ENCODE measurements at regions not wholly inside any gene's neighbourhood (a gene's known extent, or its start where the extent isn't known, plus 50 kb on each side); places are given as distances from the start of the nearest gene placed in this dataset.

DNA sequence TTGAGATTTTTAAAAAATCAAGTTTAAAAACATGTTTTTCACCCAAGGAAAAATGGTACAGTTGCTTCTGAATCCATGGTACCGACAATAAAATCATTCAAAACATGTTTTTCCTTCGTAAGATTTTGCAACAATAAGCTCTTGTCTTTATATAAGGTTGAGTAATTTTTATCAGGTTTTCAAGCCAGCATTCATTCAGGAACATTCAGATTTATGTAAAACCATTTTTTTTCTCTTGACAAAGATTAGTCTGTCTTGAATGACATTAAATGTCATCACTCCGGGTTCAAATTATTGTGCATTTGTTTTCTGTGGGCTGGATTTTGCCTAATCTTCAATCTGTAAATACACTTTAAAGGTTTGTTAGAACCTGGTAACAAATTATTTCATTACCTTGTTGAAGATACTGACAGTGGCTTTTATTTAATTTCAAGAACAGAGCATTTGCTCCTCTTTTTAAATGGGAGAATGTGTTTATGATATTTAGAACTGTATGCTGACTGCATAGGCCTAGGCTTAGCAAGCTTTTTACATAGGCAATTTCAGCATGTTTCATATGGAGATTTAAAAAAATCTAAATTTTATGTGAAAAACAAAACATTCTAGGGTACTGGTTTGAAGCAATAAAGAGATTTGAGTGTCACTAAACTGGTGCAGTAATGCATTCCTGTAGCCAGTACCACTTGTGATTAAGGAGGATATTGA, 336.4 kb upstream of the HAND2 start:
- Mint-ChIP-seq H3K36me3 (ENCODE audit: low read depth) (no peaks in the 10 kb centered on the region), H3K4me1 (ENCODE audit: low read depth) (no peaks in the 10 kb centered on the region), H3K27me3 (no peaks in the 10 kb centered on the region), H3K4me3 (no peak overlapping the region), H3K27ac (no peak overlapping the region), H3K9me3 (peaks cover 5% of the 10 kb centered on the region)
- no peak for DNase-seq

DNA sequence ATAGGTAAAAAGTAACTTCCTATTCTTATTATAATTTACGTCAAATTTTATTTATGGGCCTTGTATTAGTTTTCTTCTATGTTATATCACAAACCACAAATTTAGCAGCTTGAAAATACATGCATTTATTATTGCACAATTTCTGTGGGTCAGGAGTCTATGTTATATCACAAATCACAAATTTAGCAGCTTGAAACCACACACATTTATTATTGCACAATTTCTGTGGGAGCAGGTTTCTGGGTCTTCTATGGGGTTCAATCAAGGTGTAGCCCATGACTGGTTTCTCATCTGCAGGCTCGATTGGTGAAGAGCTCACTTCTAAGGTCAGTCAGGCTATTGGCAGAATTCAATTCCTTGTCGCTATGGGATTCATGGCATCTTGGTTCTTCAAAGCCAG, 332.7 kb upstream of the HAND2 start:
- Mint-ChIP-seq H3K9me3 (peaks cover 5% of the 10 kb centered on the region), H3K27me3 (no peaks in the 10 kb centered on the region), H3K4me1 (ENCODE audit: low read depth) (no peaks in the 10 kb centered on the region), H3K27ac (no peak overlapping the region), H3K36me3 (ENCODE audit: low read depth) (no peaks in the 10 kb centered on the region), H3K4me3 (no peak overlapping the region)
- DNase-seq: no peak

DNA sequence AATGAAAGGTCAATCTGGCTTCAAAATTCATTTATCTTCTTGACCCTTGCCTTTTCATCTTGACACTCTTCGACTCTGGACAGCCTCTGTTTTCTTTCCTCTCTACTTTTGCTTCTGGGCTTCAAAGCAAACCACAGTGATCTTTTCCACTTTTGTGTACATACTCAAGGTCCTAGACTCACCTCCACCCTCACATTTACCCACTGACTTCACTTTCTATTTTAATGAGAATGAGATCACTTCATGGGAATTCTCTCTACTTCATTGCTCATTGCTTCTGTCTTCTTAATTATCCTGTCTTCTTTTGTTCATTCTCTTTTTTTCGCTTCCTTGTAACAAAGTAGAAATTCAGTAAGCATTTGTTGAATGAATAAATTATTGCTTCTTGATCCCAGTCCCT, 330.1 kb upstream of the HAND2 start:
- no peaks in the 10 kb centered on the region for H3K36me3 Mint-ChIP-seq (ENCODE audit: low read depth)
- no peaks in the 10 kb centered on the region for H3K27me3 Mint-ChIP-seq
- H3K9me3 Mint-ChIP-seq: peaks cover 5% of the 10 kb centered on the region
- H3K4me3 Mint-ChIP-seq: no peak overlapping the region
- no peaks in the 10 kb centered on the region for H3K4me1 Mint-ChIP-seq (ENCODE audit: low read depth)
- H3K27ac Mint-ChIP-seq: no peak overlapping the region
- no peak for DNase-seq

DNA sequence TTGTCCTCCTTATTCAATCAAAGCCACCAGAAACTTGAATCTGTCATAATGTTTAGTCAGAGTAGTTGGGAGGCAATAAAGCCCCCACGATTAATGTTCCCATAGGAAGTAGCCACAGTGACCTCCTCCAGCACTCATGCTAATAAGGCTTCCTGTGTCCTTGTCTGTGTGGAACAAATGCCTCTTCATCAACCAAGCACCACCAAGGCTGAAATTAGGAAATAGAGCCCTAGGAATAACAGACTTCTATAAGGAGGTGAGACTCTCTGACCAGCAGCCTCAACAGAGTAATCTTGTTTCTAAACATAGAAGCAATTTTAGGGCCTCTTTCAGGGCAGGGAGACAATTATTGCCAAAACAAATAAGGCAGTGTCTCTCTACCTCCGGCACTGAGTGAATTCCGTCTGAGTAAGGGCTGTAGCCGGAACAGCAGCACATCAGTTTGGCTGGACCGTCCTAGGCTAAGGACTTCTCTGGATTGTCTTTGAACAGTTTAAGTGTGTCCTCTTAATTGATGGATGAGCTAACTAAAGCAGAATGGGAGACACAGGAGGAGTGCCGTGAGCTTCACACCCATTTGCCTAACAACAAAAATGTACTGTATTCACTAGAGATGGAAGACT, 329.2 kb upstream of the HAND2 start:
- Mint-ChIP-seq H3K36me3 (ENCODE audit: low read depth) (no peaks in the 10 kb centered on the region), H3K27me3 (no peaks in the 10 kb centered on the region), H3K4me1 (ENCODE audit: low read depth) (no peaks in the 10 kb centered on the region), H3K27ac (no peak overlapping the region), H3K9me3 (no peaks in the 10 kb centered on the region), H3K4me3 (no peak overlapping the region)
- no peak for DNase-seq

DNA sequence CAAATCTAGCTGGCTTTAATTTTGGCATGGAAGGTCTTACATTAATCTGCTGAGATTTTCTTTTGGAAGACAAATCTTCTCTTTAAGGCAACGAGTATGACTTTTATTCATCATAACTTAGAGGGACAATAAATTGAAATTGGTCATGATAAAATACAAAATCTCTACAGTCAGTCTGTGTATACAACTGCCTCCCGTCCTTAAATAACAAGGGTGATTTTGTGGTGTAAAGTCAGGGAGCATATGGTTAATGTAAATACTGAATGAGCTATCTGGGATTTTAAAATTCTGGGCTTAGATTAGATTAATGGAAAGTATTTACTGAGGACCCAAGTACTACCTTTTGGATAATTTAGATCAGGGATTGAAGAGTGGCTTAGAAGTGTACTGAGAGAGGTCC, 328.4 kb upstream of the HAND2 start:
- H3K4me3 Mint-ChIP-seq: no peak overlapping the region
- no peaks in the 10 kb centered on the region for H3K9me3 Mint-ChIP-seq
- no peaks in the 10 kb centered on the region for H3K4me1 Mint-ChIP-seq (ENCODE audit: low read depth)
- H3K27me3 Mint-ChIP-seq: no peaks in the 10 kb centered on the region
- no peak for DNase-seq
- no peak overlapping the region for H3K27ac Mint-ChIP-seq
- no peaks in the 10 kb centered on the region for H3K36me3 Mint-ChIP-seq (ENCODE audit: low read depth)

DNA sequence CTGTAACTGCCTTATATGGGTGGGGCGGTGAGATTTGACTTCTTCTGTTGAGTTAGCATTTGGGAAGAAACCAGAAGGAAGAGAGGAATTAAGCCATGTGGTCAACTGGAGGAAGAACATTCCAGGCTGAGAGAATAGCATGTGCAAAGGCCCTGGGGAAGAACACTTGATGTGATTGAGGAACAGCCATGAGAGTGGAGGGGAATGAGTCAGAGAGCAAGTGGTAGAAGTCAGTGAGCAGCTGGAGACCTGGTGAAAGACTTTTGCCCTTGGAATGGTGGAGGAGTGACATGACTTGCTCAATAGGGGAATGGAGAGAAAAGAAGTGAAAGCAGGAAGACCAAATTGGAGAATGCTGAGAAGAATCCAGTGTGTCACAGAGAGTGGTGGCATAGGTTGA, 327.8 kb upstream of the HAND2 start:
- no peaks in the 10 kb centered on the region for H3K36me3 Mint-ChIP-seq (ENCODE audit: low read depth)
- no peak for DNase-seq
- no peaks in the 10 kb centered on the region for H3K27me3 Mint-ChIP-seq
- H3K4me3 Mint-ChIP-seq: no peak overlapping the region
- no peak overlapping the region for H3K27ac Mint-ChIP-seq
- no peaks in the 10 kb centered on the region for H3K9me3 Mint-ChIP-seq
- no peaks in the 10 kb centered on the region for H3K4me1 Mint-ChIP-seq (ENCODE audit: low read depth)

DNA sequence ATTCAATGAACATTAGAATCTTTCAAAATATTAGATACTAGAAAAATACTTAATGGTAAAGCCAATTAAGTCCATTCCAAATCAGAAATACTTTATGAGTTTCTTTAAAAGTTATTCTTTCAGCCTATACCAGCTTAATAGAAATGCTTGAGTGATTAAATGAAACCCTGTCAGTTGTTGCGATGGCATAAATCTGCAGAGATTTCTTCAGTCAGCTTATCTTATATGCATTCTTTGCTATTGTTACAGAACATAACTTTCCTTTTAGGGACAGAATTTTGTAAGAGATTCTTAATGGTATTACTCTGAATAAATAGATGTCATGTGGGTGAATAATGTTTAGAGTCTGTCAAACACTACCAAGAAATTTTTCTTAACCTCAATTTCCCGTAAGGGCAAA, 325.0 kb upstream of the HAND2 start:
- H3K9me3 Mint-ChIP-seq: no peaks in the 10 kb centered on the region
- no peaks in the 10 kb centered on the region for H3K4me1 Mint-ChIP-seq (ENCODE audit: low read depth)
- no peak overlapping the region for H3K4me3 Mint-ChIP-seq
- no peaks in the 10 kb centered on the region for H3K27me3 Mint-ChIP-seq
- no peak overlapping the region for H3K27ac Mint-ChIP-seq
- H3K36me3 Mint-ChIP-seq (ENCODE audit: low read depth): no peaks in the 10 kb centered on the region
- DNase-seq: no peak

DNA sequence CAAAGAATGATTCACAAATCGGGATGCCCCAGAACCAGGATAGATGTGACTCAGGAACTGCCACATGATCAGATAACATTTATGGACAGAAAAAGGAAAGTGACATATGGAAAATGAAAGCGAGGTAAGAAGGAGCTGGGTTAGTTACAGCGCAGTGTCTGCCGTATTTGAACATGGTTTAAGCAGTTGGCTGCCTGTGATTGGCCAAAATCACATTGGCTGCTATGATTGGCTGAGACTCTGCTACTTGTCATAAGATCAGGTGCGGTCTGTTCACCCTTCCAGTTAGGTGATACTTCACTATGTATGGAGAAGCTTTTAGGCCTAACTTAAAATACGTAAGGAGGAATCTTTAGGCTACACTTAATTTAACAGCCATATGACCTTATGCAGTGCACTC, 322.7 kb upstream of the HAND2 start:
- H3K36me3 Mint-ChIP-seq (ENCODE audit: low read depth): no peaks in the 10 kb centered on the region
- H3K9me3 Mint-ChIP-seq: no peaks in the 10 kb centered on the region
- DNase-seq: no peak
- no peak overlapping the region for H3K27ac Mint-ChIP-seq
- H3K27me3 Mint-ChIP-seq: no peaks in the 10 kb centered on the region
- no peak overlapping the region for H3K4me3 Mint-ChIP-seq
- no peaks in the 10 kb centered on the region for H3K4me1 Mint-ChIP-seq (ENCODE audit: low read depth)

DNA sequence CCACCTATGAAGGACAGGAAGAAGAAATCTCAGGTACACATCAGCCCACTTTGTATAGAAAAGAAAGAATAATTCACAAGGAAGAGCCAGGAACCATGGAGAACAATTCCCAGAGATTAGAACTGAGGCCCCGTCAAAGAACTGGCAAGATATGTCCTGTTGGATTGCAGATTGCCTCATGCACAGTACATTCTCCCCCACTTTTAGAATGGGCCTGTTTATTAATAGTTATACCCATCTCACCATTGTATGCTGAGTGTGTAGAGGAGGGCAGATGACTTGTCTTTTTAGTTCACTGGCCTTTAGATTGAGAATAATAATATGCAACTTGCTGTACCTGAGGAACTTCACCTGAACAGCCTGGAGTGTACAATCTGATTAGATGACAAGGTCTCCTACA, 315.6 kb upstream of the HAND2 start:
- Mint-ChIP-seq H3K4me3 (no peak overlapping the region), H3K27me3 (no peaks in the 10 kb centered on the region), H3K36me3 (ENCODE audit: low read depth) (no peaks in the 10 kb centered on the region), H3K4me1 (ENCODE audit: low read depth) (no peaks in the 10 kb centered on the region), H3K9me3 (peaks cover 11% of the 10 kb centered on the region), H3K27ac (no peak overlapping the region)
- no peak for DNase-seq

DNA sequence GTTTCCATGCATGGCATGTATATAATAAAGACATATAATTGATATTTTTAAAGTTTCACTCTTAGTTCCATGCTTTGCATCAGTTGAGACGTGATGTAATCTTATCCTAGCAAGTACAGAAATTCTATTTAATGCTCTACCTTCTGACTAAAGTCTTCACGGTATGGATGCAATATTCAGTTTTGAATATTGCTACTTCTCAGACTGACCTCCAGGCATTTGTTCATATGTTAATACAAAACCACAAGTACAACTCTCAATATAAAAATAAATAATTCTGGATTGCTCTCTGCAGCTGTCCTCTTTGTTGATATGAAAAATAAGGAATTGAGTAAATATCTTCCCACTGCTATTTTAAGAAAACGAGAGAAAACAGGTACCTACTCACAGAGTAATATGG, 309.8 kb upstream of the HAND2 start:
- H3K36me3 Mint-ChIP-seq (ENCODE audit: low read depth): no peaks in the 10 kb centered on the region
- H3K27me3 Mint-ChIP-seq: peaks cover 4% of the 10 kb centered on the region
- H3K27ac Mint-ChIP-seq: no peak overlapping the region
- no peaks in the 10 kb centered on the region for H3K4me1 Mint-ChIP-seq (ENCODE audit: low read depth)
- DNase-seq: no peak
- peaks cover 11% of the 10 kb centered on the region for H3K9me3 Mint-ChIP-seq
- no peak overlapping the region for H3K4me3 Mint-ChIP-seq

DNA sequence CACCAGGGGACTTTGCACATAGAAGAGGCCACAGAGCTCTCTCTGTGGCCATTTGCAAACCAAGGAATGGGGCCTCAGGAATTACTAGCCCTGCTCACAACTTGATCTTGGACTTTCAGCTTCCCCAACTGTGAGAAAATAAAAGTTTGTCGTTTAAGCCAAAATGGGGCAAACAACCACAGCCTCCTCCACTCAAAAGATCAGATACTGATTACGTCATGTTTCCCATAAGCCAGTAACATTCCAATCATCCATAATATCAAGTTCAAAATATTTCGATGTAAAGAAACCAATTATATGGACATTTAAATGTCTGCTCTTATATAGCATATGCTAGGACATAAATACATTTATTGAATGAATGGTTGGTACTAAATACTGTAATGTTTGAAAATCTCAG, 307.5 kb upstream of the HAND2 start:
- DNase-seq: no peak
- H3K4me1 Mint-ChIP-seq (ENCODE audit: low read depth): no peaks in the 10 kb centered on the region
- H3K36me3 Mint-ChIP-seq (ENCODE audit: low read depth): no peaks in the 10 kb centered on the region
- H3K9me3 Mint-ChIP-seq: peaks cover 6% of the 10 kb centered on the region
- no peak overlapping the region for H3K27ac Mint-ChIP-seq
- H3K4me3 Mint-ChIP-seq: no peak overlapping the region
- peaks cover 4% of the 10 kb centered on the region for H3K27me3 Mint-ChIP-seq

DNA sequence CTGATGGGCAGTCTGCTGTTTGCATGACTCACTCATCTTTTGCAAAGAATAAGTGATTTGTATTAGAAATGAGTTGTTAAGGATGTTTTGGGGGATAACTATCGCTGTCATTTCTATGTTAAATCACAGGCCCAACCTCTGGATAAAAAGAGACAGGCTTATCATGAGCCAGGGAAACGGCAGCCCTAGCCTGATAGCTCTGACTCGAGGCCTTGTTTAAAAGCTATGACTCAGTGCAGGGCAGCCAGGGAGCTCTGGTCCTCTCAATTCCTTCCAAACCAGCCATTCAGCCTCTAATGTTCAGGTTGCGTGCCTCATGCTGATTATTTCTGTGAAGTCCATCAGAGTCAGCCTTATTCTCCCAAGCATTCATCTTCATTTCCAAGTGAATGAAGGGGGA, 305.9 kb upstream of the HAND2 start:
- H3K27me3 Mint-ChIP-seq: peaks cover 4% of the 10 kb centered on the region
- H3K27ac Mint-ChIP-seq: no peak overlapping the region
- no peak for DNase-seq
- no peaks in the 10 kb centered on the region for H3K9me3 Mint-ChIP-seq
- no peaks in the 10 kb centered on the region for H3K36me3 Mint-ChIP-seq (ENCODE audit: low read depth)
- H3K4me3 Mint-ChIP-seq: no peak overlapping the region
- H3K4me1 Mint-ChIP-seq (ENCODE audit: low read depth): no peaks in the 10 kb centered on the region

DNA sequence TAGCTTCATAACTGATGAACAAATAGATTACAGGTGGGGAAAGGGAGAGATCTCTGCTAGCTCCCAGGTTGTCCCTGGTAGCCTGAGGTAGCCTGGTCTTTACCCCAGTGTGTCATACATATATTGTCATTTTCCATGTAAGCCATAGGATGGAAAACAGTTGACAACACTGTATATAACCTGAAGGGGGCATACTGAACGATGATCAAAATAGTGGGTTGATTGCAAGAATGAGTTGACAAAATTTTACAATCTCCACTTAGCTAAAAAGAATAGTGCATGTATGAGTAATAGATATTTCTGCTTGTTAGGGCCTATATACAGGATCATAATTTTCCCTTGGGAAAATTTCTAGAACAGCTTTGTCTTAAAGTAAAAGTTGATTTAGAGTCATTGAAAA, 304.1 kb upstream of the HAND2 start:
- no peaks in the 10 kb centered on the region for H3K9me3 Mint-ChIP-seq
- H3K27ac Mint-ChIP-seq: no peak overlapping the region
- H3K4me1 Mint-ChIP-seq (ENCODE audit: low read depth): no peaks in the 10 kb centered on the region
- peaks cover 4% of the 10 kb centered on the region for H3K27me3 Mint-ChIP-seq
- no peak overlapping the region for H3K4me3 Mint-ChIP-seq
- DNase-seq: no peak
- H3K36me3 Mint-ChIP-seq (ENCODE audit: low read depth): no peaks in the 10 kb centered on the region

DNA sequence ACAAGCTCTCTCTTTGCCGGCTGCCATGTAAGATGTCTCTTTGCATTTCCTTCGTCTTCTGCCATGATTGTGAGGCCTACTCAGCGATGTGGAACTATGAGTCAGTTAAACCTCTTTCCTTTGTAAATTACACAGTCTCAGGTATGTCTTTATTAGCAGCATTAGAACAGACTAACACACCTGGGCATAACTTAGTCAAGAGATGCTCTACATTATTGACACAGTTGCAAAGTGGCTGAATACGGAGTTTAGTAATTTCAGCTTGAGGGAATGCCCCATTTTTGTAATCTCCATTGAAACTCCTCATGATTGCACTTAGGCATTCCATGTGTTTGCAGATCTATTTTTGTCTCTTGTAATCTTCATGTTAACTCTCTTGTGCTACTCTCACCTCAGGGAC, 299.5 kb upstream of the HAND2 start:
- no peaks in the 10 kb centered on the region for H3K36me3 Mint-ChIP-seq (ENCODE audit: low read depth)
- H3K9me3 Mint-ChIP-seq: no peaks in the 10 kb centered on the region
- H3K4me1 Mint-ChIP-seq (ENCODE audit: low read depth): no peaks in the 10 kb centered on the region
- H3K4me3 Mint-ChIP-seq: no peak overlapping the region
- H3K27me3 Mint-ChIP-seq: no peaks in the 10 kb centered on the region
- no peak overlapping the region for H3K27ac Mint-ChIP-seq
- DNase-seq: no peak

DNA sequence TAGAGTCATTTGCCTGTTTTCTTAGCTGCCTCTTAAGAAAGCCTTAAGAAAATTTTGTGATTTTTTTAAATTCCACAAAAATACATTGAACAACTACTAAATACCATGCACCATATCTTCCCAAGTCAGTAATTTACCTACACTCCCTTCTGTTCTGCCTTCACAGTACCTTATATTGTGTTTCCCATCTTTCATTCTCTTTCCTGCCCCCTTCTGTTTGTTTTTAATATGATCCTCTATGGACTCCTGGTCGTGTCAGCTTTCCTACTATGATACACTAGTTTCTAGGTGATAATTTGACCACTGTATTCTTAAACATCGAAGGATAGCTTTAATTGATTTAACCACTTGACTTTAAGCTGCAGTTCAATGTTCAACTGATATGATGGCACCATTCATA, 297.7 kb upstream of the HAND2 start:
- no peak overlapping the region for H3K27ac Mint-ChIP-seq
- H3K36me3 Mint-ChIP-seq (ENCODE audit: low read depth): no peaks in the 10 kb centered on the region
- DNase-seq: no peak
- no peaks in the 10 kb centered on the region for H3K27me3 Mint-ChIP-seq
- H3K9me3 Mint-ChIP-seq: no peaks in the 10 kb centered on the region
- H3K4me3 Mint-ChIP-seq: no peak overlapping the region
- H3K4me1 Mint-ChIP-seq (ENCODE audit: low read depth): no peaks in the 10 kb centered on the region

DNA sequence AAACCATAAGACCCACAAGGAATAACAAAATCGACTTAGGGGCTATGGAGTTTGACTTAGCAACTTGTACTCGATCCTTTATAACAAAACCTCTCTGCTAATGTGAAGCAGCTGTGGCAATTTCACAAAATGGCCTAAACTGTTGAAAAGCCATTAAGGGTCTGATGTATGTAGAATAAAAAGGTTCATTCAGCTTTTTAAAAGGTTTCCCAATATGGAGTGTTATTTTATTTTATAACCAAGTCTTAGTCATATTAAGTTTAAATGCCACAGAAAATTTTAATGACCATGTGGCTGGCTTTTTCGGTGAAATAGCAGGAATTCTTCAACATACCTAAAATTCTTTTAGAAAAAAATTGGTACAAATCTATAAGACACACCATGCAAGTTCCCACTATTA, 291.8 kb upstream of the HAND2 start:
- Mint-ChIP-seq H3K36me3 (ENCODE audit: low read depth) (no peaks in the 10 kb centered on the region), H3K4me1 (ENCODE audit: low read depth) (no peaks in the 10 kb centered on the region), H3K27ac (no peak overlapping the region), H3K9me3 (no peaks in the 10 kb centered on the region), H3K4me3 (no peak overlapping the region), H3K27me3 (no peaks in the 10 kb centered on the region)
- no peak for DNase-seq
